ENCODE measurements at regions not wholly inside any gene's neighbourhood (a gene's known extent, or its start where the extent isn't known, plus 50 kb on each side); places are given as distances from the start of the nearest gene placed in this dataset.

DNA sequence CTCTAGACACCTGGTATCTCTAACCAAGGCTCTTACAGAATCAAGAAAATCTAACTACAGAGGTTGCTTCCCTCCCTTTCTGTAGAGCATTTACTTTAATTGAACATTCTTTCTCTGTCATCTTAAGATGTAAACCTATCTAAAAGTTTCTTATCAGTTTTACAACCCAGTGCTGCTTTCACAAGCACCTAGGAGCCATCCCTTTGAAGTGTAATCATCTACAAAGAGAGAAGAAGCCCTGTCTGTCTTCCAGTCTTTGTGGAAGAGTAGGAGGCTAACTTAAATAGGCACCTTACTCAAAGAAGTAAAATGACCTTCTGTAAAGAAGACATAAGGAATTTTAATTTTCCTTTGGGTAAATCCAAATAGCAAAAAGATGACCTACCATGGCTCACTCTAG is 763.9 kb upstream of the LRFN5 start (continued):
- TF ChIP-seq, protein P1, sequence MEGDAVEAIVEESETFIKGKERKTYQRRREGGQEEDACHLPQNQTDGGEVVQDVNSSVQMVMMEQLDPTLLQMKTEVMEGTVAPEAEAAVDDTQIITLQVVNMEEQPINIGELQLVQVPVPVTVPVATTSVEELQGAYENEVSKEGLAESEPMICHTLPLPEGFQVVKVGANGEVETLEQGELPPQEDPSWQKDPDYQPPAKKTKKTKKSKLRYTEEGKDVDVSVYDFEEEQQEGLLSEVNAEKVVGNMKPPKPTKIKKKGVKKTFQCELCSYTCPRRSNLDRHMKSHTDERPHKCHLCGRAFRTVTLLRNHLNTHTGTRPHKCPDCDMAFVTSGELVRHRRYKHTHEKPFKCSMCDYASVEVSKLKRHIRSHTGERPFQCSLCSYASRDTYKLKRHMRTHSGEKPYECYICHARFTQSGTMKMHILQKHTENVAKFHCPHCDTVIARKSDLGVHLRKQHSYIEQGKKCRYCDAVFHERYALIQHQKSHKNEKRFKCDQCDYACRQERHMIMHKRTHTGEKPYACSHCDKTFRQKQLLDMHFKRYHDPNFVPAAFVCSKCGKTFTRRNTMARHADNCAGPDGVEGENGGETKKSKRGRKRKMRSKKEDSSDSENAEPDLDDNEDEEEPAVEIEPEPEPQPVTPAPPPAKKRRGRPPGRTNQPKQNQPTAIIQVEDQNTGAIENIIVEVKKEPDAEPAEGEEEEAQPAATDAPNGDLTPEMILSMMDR (conservative IDR thresholded peaks at IDR 0.05; ENCODE audit: low read depth in 2 of 2), result no peak
- TF ChIP-seq, protein P2, sequence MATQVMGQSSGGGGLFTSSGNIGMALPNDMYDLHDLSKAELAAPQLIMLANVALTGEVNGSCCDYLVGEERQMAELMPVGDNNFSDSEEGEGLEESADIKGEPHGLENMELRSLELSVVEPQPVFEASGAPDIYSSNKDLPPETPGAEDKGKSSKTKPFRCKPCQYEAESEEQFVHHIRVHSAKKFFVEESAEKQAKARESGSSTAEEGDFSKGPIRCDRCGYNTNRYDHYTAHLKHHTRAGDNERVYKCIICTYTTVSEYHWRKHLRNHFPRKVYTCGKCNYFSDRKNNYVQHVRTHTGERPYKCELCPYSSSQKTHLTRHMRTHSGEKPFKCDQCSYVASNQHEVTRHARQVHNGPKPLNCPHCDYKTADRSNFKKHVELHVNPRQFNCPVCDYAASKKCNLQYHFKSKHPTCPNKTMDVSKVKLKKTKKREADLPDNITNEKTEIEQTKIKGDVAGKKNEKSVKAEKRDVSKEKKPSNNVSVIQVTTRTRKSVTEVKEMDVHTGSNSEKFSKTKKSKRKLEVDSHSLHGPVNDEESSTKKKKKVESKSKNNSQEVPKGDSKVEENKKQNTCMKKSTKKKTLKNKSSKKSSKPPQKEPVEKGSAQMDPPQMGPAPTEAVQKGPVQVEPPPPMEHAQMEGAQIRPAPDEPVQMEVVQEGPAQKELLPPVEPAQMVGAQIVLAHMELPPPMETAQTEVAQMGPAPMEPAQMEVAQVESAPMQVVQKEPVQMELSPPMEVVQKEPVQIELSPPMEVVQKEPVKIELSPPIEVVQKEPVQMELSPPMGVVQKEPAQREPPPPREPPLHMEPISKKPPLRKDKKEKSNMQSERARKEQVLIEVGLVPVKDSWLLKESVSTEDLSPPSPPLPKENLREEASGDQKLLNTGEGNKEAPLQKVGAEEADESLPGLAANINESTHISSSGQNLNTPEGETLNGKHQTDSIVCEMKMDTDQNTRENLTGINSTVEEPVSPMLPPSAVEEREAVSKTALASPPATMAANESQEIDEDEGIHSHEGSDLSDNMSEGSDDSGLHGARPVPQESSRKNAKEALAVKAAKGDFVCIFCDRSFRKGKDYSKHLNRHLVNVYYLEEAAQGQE (IDR thresholded peaks at IDR 0.05; ENCODE audit: unreplicated experiment), result no peak
- no peak for TF ChIP-seq POLR2AphosphoS5 (IDR thresholded peaks at IDR 0.05; ENCODE audit: low read depth)
- no peak for TF ChIP-seq ZNF331 (CRISPR knock-in tag; IDR thresholded peaks at IDR 0.05; ENCODE audit: low read depth)
- no peak for TF ChIP-seq JUNB (IDR thresholded peaks at IDR 0.05; ENCODE audit: unreplicated experiment)
- no peak for TF ChIP-seq EZH2phosphoT487 (IDR thresholded peaks at IDR 0.05; ENCODE audit: unreplicated experiment)
- TF ChIP-seq STAT1 (IDR thresholded peaks at IDR 0.05; ENCODE audit: unreplicated experiment), result no peak
- TF ChIP-seq NANOG (IDR thresholded peaks at IDR 0.05; ENCODE audit: borderline replicate concordance), result no peak
- no peak for TF ChIP-seq CREB1 (CRISPR knock-in tag; IDR thresholded peaks at IDR 0.05; ENCODE audit: low read depth)

DNA sequence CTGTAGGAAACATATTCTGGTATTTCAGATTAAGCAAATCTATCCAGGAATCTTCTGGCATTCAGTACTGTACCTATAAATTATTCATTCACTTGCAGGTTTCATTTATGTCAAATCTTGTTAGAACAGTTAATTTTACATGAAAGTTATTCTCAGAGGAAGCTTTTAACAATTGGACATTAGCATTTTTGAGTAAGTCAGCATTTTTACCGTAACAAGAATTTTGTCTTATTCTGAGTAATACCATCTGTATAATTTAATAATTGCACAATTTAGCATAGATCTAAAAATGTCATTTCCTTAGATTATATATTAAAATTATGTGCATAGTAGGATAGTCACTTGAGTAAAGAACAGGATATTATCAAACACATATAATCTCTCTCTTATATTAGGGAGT is 764.8 kb upstream of the LRFN5 start:
- H3K27ac ChIP-seq (ENCODE audit: low read depth), result no peak overlapping the region
- no peak overlapping the region for H3K4me3 Mint-ChIP-seq
- no peaks in the 10 kb centered on the region for H3K27me3 Mint-ChIP-seq (ENCODE audit: insufficient read depth, low read depth, poor library complexity)
- H3K36me3 ChIP-seq (ENCODE audit: insufficient read depth), result no peaks in the 10 kb centered on the region
- H3K4me2 ChIP-seq, result no peak overlapping the region
- TF ChIP-seq, protein P3, sequence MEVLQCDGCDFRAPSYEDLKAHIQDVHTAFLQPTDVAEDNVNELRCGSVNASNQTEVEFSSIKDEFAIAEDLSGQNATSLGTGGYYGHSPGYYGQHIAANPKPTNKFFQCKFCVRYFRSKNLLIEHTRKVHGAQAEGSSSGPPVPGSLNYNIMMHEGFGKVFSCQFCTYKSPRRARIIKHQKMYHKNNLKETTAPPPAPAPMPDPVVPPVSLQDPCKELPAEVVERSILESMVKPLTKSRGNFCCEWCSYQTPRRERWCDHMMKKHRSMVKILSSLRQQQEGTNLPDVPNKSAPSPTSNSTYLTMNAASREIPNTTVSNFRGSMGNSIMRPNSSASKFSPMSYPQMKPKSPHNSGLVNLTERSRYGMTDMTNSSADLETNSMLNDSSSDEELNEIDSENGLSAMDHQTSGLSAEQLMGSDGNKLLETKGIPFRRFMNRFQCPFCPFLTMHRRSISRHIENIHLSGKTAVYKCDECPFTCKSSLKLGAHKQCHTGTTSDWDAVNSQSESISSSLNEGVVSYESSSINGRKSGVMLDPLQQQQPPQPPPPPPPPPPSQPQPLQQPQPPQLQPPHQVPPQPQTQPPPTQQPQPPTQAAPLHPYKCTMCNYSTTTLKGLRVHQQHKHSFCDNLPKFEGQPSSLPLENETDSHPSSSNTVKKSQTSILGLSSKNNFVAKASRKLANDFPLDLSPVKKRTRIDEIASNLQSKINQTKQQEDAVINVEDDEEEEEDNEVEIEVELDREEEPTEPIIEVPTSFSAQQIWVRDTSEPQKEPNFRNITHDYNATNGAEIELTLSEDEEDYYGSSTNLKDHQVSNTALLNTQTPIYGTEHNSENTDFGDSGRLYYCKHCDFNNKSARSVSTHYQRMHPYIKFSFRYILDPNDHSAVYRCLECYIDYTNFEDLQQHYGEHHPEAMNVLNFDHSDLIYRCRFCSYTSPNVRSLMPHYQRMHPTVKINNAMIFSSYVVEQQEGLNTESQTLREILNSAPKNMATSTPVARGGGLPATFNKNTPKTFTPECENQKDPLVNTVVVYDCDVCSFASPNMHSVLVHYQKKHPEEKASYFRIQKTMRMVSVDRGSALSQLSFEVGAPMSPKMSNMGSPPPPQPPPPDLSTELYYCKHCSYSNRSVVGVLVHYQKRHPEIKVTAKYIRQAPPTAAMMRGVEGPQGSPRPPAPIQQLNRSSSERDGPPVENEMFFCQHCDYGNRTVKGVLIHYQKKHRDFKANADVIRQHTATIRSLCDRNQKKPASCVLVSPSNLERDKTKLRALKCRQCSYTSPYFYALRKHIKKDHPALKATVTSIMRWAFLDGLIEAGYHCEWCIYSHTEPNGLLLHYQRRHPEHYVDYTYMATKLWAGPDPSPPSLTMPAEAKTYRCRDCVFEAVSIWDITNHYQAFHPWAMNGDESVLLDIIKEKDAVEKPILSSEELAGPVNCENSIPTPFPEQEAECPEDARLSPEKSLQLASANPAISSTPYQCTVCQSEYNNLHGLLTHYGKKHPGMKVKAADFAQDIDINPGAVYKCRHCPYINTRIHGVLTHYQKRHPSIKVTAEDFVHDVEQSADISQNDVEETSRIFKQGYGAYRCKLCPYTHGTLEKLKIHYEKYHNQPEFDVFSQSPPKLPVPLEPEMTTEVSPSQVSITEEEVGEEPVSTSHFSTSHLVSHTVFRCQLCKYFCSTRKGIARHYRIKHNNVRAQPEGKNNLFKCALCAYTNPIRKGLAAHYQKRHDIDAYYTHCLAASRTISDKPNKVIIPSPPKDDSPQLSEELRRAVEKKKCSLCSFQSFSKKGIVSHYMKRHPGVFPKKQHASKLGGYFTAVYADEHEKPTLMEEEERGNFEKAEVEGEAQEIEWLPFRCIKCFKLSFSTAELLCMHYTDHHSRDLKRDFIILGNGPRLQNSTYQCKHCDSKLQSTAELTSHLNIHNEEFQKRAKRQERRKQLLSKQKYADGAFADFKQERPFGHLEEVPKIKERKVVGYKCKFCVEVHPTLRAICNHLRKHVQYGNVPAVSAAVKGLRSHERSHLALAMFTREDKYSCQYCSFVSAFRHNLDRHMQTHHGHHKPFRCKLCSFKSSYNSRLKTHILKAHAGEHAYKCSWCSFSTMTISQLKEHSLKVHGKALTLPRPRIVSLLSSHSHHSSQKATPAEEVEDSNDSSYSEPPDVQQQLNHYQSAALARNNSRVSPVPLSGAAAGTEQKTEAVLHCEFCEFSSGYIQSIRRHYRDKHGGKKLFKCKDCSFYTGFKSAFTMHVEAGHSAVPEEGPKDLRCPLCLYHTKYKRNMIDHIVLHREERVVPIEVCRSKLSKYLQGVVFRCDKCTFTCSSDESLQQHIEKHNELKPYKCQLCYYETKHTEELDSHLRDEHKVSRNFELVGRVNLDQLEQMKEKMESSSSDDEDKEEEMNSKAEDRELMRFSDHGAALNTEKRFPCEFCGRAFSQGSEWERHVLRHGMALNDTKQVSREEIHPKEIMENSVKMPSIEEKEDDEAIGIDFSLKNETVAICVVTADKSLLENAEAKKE (CRISPR knock-in tag; IDR thresholded peaks at IDR 0.05), result no peak
- TF ChIP-seq ZNF331 (CRISPR knock-in tag; IDR thresholded peaks at IDR 0.05; ENCODE audit: low read depth) (no peak), CREB1 (CRISPR knock-in tag; IDR thresholded peaks at IDR 0.05; ENCODE audit: low read depth) (no peak), JUNB (IDR thresholded peaks at IDR 0.05; ENCODE audit: unreplicated experiment) (no peak), NANOG (IDR thresholded peaks at IDR 0.05; ENCODE audit: borderline replicate concordance) (no peak), POLR2AphosphoS5 (IDR thresholded peaks at IDR 0.05; ENCODE audit: low read depth) (no peak)
- TF ChIP-seq, protein P2 (IDR thresholded peaks at IDR 0.05; ENCODE audit: unreplicated experiment), result no peak
- H3K4me3 ChIP-seq, result no peak overlapping the region
- H3K27me3 ChIP-seq (ENCODE audit: insufficient read depth), result no peaks in the 10 kb centered on the region
- no peaks in the 10 kb centered on the region for H3K9me2 ChIP-seq (ENCODE audit: insufficient read depth)
- DNase-seq (ENCODE audit: low spot score) (no peak), ATAC-seq (no peak)
- no peaks in the 10 kb centered on the region for H3K4me1 ChIP-seq (ENCODE audit: insufficient read depth)
- no peaks in the 10 kb centered on the region for H3K9me3 Mint-ChIP-seq
- H3K27ac Mint-ChIP-seq, result no peak overlapping the region
- no peaks in the 10 kb centered on the region for H4K20me1 ChIP-seq (replicated peaks; ENCODE audit: insufficient read depth)
- no peaks in the 10 kb centered on the region for H3K79me2 ChIP-seq (replicated peaks; ENCODE audit: insufficient read depth)
- H3K36me3 Mint-ChIP-seq (ENCODE audit: low read depth), result no peaks in the 10 kb centered on the region
- no peaks in the 10 kb centered on the region for H3K4me1 Mint-ChIP-seq
- H3F3A ChIP-seq (replicated peaks; ENCODE audit: low read depth), result no peaks in the 10 kb centered on the region
- no peak overlapping the region for H2AFZ ChIP-seq

Measured in GM23338 (cell line).